ENCODE measurements at regions not wholly inside any gene's neighbourhood (a gene's known extent, or its start where the extent isn't known, plus 50 kb on each side); places are given as distances from the start of the nearest gene placed in this dataset.

- TF ChIP-seq, protein P1, sequence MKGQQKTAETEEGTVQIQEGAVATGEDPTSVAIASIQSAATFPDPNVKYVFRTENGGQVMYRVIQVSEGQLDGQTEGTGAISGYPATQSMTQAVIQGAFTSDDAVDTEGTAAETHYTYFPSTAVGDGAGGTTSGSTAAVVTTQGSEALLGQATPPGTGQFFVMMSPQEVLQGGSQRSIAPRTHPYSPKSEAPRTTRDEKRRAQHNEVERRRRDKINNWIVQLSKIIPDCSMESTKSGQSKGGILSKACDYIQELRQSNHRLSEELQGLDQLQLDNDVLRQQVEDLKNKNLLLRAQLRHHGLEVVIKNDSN (IDR thresholded peaks at IDR 0.05): no peak
- TF ChIP-seq FOXM1 (IDR thresholded peaks at IDR 0.05; ENCODE audit: borderline replicate concordance, low read depth) (no peak), TCF12 (IDR thresholded peaks at IDR 0.05; ENCODE audit: low read depth) (no peak), ZBTB7A (IDR thresholded peaks at IDR 0.05; ENCODE audit: low read depth) (no peak), TAF1 (IDR thresholded peaks at IDR 0.05; ENCODE audit: low read depth) (no peak), MAX (IDR thresholded peaks at IDR 0.05) (no peak), RAD21 (IDR thresholded peaks at IDR 0.05; ENCODE audit: low read depth) (no peak), EP300 (IDR thresholded peaks at IDR 0.05; ENCODE audit: borderline replicate concordance) (no peak), YY1 (IDR thresholded peaks at IDR 0.05; ENCODE audit: low read depth) (no peak), EGR1 (IDR thresholded peaks at IDR 0.05) (no peak), NFIC (IDR thresholded peaks at IDR 0.05) (no peak), CREB1 (IDR thresholded peaks at IDR 0.05; ENCODE audit: low read depth) (no peak), CEBPB (IDR thresholded peaks at IDR 0.05) (no peak), REST (IDR thresholded peaks at IDR 0.05; ENCODE audit: low read depth) (no peak)
These were observed 158.9 kb upstream of the FAM20A start for GRCh38 chr17:68760141-68760475.

GRCh38 chr17:68759343-68760140 lies 158.4 kb upstream of the FAM20A start:
- peak; percentile 25; the same call in 1 of the 2 replicates for TF ChIP-seq YY1 (IDR thresholded peaks at IDR 0.05; ENCODE audit: low read depth)
- TF ChIP-seq RAD21 (IDR thresholded peaks at IDR 0.05; ENCODE audit: low read depth): peak; percentile 94
- peak; percentile 40; the same call in 1 of the 2 replicates for TF ChIP-seq TCF12 (IDR thresholded peaks at IDR 0.05; ENCODE audit: low read depth)
- no peak for TF ChIP-seq TEAD4 (IDR thresholded peaks at IDR 0.05)

DNA sequence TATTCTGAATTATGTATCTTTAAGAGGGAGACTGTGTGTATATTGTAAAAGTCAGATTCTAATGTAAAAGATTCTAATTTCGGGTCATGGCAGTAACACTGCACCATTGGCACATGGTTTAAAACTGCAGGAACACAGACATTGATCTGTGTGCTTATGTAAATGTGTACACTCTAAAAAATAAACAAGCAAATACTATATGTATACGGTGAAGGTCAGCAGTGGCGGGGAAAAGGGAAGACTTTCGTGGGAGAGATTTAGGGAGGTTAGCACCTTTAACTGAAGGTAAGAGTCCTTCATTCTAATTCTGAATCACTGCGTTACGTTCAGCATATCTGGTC lies 157.8 kb upstream of the FAM20A start:
- no peak for TF ChIP-seq FOXM1 (IDR thresholded peaks at IDR 0.05; ENCODE audit: borderline replicate concordance, low read depth)
- TF ChIP-seq REST (IDR thresholded peaks at IDR 0.05; ENCODE audit: low read depth): no peak
- no peak for TF ChIP-seq TEAD4 (IDR thresholded peaks at IDR 0.05)
- TF ChIP-seq RAD21 (IDR thresholded peaks at IDR 0.05; ENCODE audit: low read depth): no peak
- TF ChIP-seq ZBTB7A (IDR thresholded peaks at IDR 0.05; ENCODE audit: low read depth): no peak
- TF ChIP-seq CEBPB (IDR thresholded peaks at IDR 0.05): no peak
- no peak for TF ChIP-seq EP300 (IDR thresholded peaks at IDR 0.05; ENCODE audit: borderline replicate concordance)
- TF ChIP-seq, protein P1 (IDR thresholded peaks at IDR 0.05): no peak

GRCh38 chr17:68753985-68754769 lies 153.0 kb upstream of the FAM20A start:
- TF ChIP-seq CEBPB (IDR thresholded peaks at IDR 0.05) (no peak), EGR1 (IDR thresholded peaks at IDR 0.05) (no peak), TCF12 (IDR thresholded peaks at IDR 0.05; ENCODE audit: low read depth) (no peak), ZBTB7A (IDR thresholded peaks at IDR 0.05; ENCODE audit: low read depth) (no peak), CREB1 (IDR thresholded peaks at IDR 0.05; ENCODE audit: low read depth) (no peak), YY1 (IDR thresholded peaks at IDR 0.05; ENCODE audit: low read depth) (no peak), TEAD4 (IDR thresholded peaks at IDR 0.05) (no peak), MAX (IDR thresholded peaks at IDR 0.05) (no peak), EP300 (IDR thresholded peaks at IDR 0.05; ENCODE audit: borderline replicate concordance) (no peak)

DNA sequence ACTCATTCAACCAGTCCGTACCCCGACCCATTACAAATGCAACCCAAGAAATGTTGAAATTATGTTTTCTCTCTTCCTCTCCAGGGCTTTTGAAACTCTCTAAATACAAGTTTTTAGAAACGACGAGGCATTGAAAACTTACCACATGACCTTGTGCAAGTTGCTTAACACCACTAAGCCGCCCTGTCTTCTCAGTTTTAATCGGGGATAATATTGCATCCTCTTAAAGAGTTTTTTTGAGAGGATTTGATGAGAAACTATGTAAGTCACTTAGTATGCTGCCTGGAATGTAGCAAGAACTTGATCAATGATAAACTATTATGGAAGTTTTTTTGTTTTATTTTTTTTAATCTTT lies 149.0 kb upstream of the FAM20A start:
- TF ChIP-seq EP300 (IDR thresholded peaks at IDR 0.05; ENCODE audit: borderline replicate concordance) (no peak), EGR1 (IDR thresholded peaks at IDR 0.05) (no peak), REST (IDR thresholded peaks at IDR 0.05; ENCODE audit: low read depth) (no peak), ZBTB7A (IDR thresholded peaks at IDR 0.05; ENCODE audit: low read depth) (no peak), TAF1 (IDR thresholded peaks at IDR 0.05; ENCODE audit: low read depth) (no peak), FOXM1 (IDR thresholded peaks at IDR 0.05; ENCODE audit: borderline replicate concordance, low read depth) (no peak), CREB1 (IDR thresholded peaks at IDR 0.05; ENCODE audit: low read depth) (no peak), CEBPB (IDR thresholded peaks at IDR 0.05) (no peak), YY1 (IDR thresholded peaks at IDR 0.05; ENCODE audit: low read depth) (no peak), TCF12 (IDR thresholded peaks at IDR 0.05; ENCODE audit: low read depth) (no peak), TEAD4 (IDR thresholded peaks at IDR 0.05) (no peak), NFIC (IDR thresholded peaks at IDR 0.05) (no peak), MAX (IDR thresholded peaks at IDR 0.05) (no peak), RAD21 (IDR thresholded peaks at IDR 0.05; ENCODE audit: low read depth) (no peak)
- TF ChIP-seq, protein P1 (IDR thresholded peaks at IDR 0.05): no peak

Measured in Ishikawa (cell line).